Ishikawa (cell line): ENCODE measurements at regions not wholly inside any gene's neighbourhood (a gene's known extent, or its start where the extent isn't known, plus 50 kb on each side); places are given as distances from the start of the nearest gene placed in this dataset.

Experiments
- CEBPB ChIP-seq: IDR thresholded peaks from 2 replicates; pipeline ENCODE4 v1.6.1; 2012
- CREB1 ChIP-seq: IDR thresholded peaks from 2 replicates; pipeline ENCODE4 v1.6.1; 2012; ENCODE audit warnings: low read depth
- EGR1 ChIP-seq: IDR thresholded peaks from 2 replicates; pipeline ENCODE4 v1.6.1; 2012
- EP300 ChIP-seq: IDR thresholded peaks from 2 replicates; pipeline ENCODE4 v1.6.1; 2012; ENCODE audit warnings: borderline replicate concordance
- FOXM1 ChIP-seq: IDR thresholded peaks from 2 replicates; pipeline ENCODE4 v1.6.1; 2012; ENCODE audit warnings: low read depth, borderline replicate concordance
- MAX ChIP-seq: IDR thresholded peaks from 2 replicates; pipeline ENCODE4 v1.6.1; 2012
- NFIC ChIP-seq: IDR thresholded peaks from 2 replicates; pipeline ENCODE4 v1.6.1; 2012
- RAD21 ChIP-seq: IDR thresholded peaks from 2 replicates; pipeline ENCODE4 v1.6.1; 2012; ENCODE audit warnings: low read depth
- REST ChIP-seq: IDR thresholded peaks from 2 replicates; pipeline ENCODE4 v1.6.1; 2012; ENCODE audit warnings: low read depth, mild to moderate bottlenecking
- TAF1 ChIP-seq: IDR thresholded peaks from 2 replicates; pipeline ENCODE4 v1.6.1; 2012; ENCODE audit warnings: low read depth, mild to moderate bottlenecking
- TCF12 ChIP-seq: IDR thresholded peaks from 2 replicates; pipeline ENCODE4 v1.6.1; 2012; ENCODE audit warnings: low read depth
- USF1 ChIP-seq: IDR thresholded peaks from 2 replicates; pipeline ENCODE4 v1.6.1; 2012
- YY1 ChIP-seq: IDR thresholded peaks from 2 replicates; pipeline ENCODE4 v1.6.1; 2012; ENCODE audit warnings: low read depth
- ZBTB7A ChIP-seq: IDR thresholded peaks from 2 replicates; pipeline ENCODE4 v1.6.1; 2012; ENCODE audit warnings: low read depth

GRCh38 chr7:115868369-115868768 lies 162.2 kb downstream of the TFEC start:
- TF ChIP-seq ZBTB7A (no peak), REST (no peak), EGR1 (no peak), EP300 (no peak), RAD21 (no peak), CEBPB (no peak)

GRCh38 chr7:115864082-115864481 lies 166.5 kb downstream of the TFEC start:
- no peak for TF ChIP-seq CREB1
- no peak for TF ChIP-seq NFIC

- no peak for TF ChIP-seq CREB1
- TF ChIP-seq RAD21, result peak; percentile 63
These were observed 179.3 kb downstream of the TFEC start for GRCh38 chr7:115851291-115851690.

- no peak for TF ChIP-seq REST
- TF ChIP-seq FOXM1, result no peak
These were observed 179.8 kb downstream of the TFEC start for GRCh38 chr7:115850774-115851173.

GRCh38 chr7:115844857-115845256 lies 185.7 kb downstream of the TFEC start:
- TF ChIP-seq TAF1, result no peak
- no peak for TF ChIP-seq CREB1
- TF ChIP-seq YY1, result no peak
- no peak for TF ChIP-seq TCF12
- TF ChIP-seq RAD21, result no peak
- no peak for TF ChIP-seq USF1
- TF ChIP-seq NFIC, result no peak
- no peak for TF ChIP-seq REST
- no peak for TF ChIP-seq MAX
- TF ChIP-seq EGR1, result no peak
- no peak for TF ChIP-seq FOXM1
- TF ChIP-seq ZBTB7A, result no peak
- TF ChIP-seq EP300, result no peak
- no peak for TF ChIP-seq CEBPB

GRCh38 chr7:115840702-115841101 lies 189.9 kb downstream of the TFEC start:
- no peak for TF ChIP-seq TAF1
- TF ChIP-seq TCF12, result no peak
- TF ChIP-seq REST, result no peak
- TF ChIP-seq EP300, result no peak
- TF ChIP-seq MAX, result no peak
- no peak for TF ChIP-seq NFIC
